OCI-M1 (cell line): ENCODE measurements at regions not wholly inside any gene's neighbourhood (a gene's known extent, or its start where the extent isn't known, plus 50 kb on each side); places are given as distances from the start of the nearest gene placed in this dataset.

ENCODE experiments used
- DNase-seq: peaks from one replicate; lab custom pipeline; 2025; lab: John Stamatoyannopoulos, UW

GRCh38 chr13:40220299-40220935 lies 446.0 kb downstream of the FOXO1 start:
- DNase-seq = no peak

GRCh38 chr13:40221131-40221459 lies 445.3 kb downstream of the FOXO1 start:
- no peak for DNase-seq

- DNase-seq = no peak
Observed at GRCh38 chr13:40221460-40222201, 444.8 kb downstream of the FOXO1 start.

GRCh38 chr13:40223585-40223984 lies 442.9 kb downstream of the FOXO1 start:
- DNase-seq = no peak

GRCh38 chr13:40228496-40228895 lies 437.9 kb downstream of the FOXO1 start:
- no peak for DNase-seq

GRCh38 chr13:40228990-40229389 lies 437.5 kb downstream of the FOXO1 start:
- DNase-seq = no peak

GRCh38 chr13:40230833-40231266 lies 435.6 kb downstream of the FOXO1 start:
- DNase-seq = peak; percentile 66

- no peak for DNase-seq
Observed at GRCh38 chr13:40231311-40231710, 435.1 kb downstream of the FOXO1 start.

- no peak for DNase-seq
Observed at GRCh38 chr13:40231751-40232150, 434.7 kb downstream of the FOXO1 start.

GRCh38 chr13:40232311-40233040 lies 434.0 kb downstream of the FOXO1 start:
- DNase-seq = no peak

GRCh38 chr13:40233731-40234195 lies 432.7 kb downstream of the FOXO1 start:
- no peak for DNase-seq

- no peak for DNase-seq
Observed at GRCh38 chr13:40235160-40235796, 431.2 kb downstream of the FOXO1 start.

GRCh38 chr13:40236566-40237168 lies 429.8 kb downstream of the FOXO1 start:
- DNase-seq = no peak

- no peak for DNase-seq
Observed at GRCh38 chr13:40238761-40239160, 427.7 kb downstream of the FOXO1 start.

- DNase-seq = no peak
Observed at GRCh38 chr13:40240293-40240692, 426.1 kb downstream of the FOXO1 start.

GRCh38 chr13:40241125-40241798 lies 425.2 kb downstream of the FOXO1 start:
- no peak for DNase-seq

- DNase-seq = no peak
Observed at GRCh38 chr13:40243047-40243446, 423.4 kb downstream of the FOXO1 start.

- no peak for DNase-seq
Observed at GRCh38 chr13:40243982-40244381, 422.5 kb downstream of the FOXO1 start.

GRCh38 chr13:40245567-40245966 lies 420.9 kb downstream of the FOXO1 start:
- DNase-seq = no peak

- DNase-seq = peak; percentile 23
Observed at GRCh38 chr13:40247845-40248244, 418.6 kb downstream of the FOXO1 start.

- no peak for DNase-seq
Observed at GRCh38 chr13:40251343-40252032, 415.0 kb downstream of the FOXO1 start.
